Uterus (tissue), 2 donors: ENCODE measurements at regions not wholly inside any gene's neighbourhood (a gene's known extent, or its start where the extent isn't known, plus 50 kb on each side); places are given as distances from the start of the nearest gene placed in this dataset.

Experiments used
- CTCF ChIP-seq, 4 experiments: fragments of 200-600 bp in 2 of 4; fragments of 450-650 bp in 2 of 4; sonication (generic) in 2 of 4; IDR thresholded peaks; one replicate each; pipeline ENCODE4 v1.5.1; 2016 to 2019; ENCODE audit warnings: antibody characterized with exemption in 4 of 4, mild to moderate bottlenecking in 2 of 4, moderate library complexity in 1 of 4
- POLR2A ChIP-seq, 2 donors: fragments of 450-650 bp; IDR thresholded peaks; one replicate each; pipeline ENCODE4 v1.6.1; 2016; ENCODE audit warnings: antibody characterized with exemption in 2 of 2, mild to moderate bottlenecking in 1 of 2, moderate library complexity in 1 of 2

DNA sequence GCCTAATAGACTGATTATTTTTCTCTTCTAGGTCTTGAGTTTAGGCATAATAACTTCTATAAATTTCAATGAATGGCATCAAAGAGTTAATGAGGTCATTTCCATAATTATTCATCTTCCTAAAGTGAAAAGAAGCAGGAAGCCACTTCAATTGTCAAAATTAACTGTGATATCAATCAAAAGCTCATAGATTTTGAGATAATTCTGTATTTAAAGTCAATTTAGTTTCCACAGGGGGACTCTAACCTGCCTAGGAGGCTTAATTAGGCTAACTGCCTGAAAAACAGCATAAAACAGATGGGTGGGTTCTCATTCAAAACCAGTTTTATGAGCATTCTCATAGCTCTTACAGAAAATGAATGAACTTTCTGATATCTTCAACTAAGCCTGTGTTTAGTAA lies 177.8 kb downstream of the OTOL1 start:
- TF ChIP-seq CTCF (IDR thresholded peaks at IDR 0.05) (no peak), POLR2A (IDR thresholded peaks at IDR 0.05) (no peak)
